AG10803 (cell line): ENCODE measurements at regions not wholly inside any gene's neighbourhood (a gene's known extent, or its start where the extent isn't known, plus 50 kb on each side); places are given as distances from the start of the nearest gene placed in this dataset.

Experiments used
- DNase-seq: peaks from one replicate; pipeline ENCODE4 v3.0.0; 2010; ENCODE audit warnings: low read depth
- H3K4me3 ChIP-seq: 2 replicates; pipeline ENCODE4 v1.5.1; 2011; ENCODE audit warnings: mild to moderate bottlenecking, low read length, control low read depth
- TF ChIP-seq, protein P1 (sequence below): conservative IDR thresholded peaks from 2 replicates; pipeline ENCODE4 v1.5.1; 2011; ENCODE audit warnings: mild to moderate bottlenecking, low read length, control low read depth, inconsistent platforms

DNA sequence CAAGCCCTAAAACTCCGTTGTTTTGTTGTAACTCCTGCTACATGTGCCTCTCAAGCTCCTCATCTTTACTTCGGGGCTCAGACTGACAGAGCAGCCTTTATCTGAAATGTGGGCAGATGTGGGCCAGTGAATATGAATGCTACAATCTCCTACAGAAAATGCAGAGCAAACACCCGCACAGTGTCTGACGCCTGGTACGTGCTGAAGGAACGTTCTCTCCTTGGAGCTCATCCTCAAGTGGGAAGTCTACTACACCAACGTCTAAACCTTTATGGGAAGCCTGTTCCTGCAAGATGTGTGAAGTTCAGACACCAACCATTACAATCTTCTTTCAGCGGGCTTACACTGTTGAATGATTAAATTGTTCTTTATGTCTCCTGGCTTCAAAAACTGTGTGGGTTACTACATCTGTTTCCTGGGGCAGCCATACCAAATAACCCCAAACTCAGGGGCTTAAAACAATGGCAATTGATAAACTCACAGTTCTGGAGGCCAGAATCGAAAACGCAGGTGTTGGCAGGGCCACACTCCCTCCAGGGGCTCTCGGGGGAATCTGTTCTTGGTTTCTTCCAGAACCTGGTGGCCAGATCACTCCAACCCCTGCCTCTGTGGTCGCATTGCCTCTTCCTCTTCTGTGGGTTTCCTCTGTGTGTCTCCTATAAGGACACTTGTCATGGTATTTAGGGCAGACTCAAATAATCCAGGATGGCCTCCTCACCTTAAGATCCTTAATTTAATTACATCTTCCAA, 179.7 kb upstream of the PLXNC1 start:
- no peak overlapping the region for H3K4me3 ChIP-seq
- TF ChIP-seq, protein P1, sequence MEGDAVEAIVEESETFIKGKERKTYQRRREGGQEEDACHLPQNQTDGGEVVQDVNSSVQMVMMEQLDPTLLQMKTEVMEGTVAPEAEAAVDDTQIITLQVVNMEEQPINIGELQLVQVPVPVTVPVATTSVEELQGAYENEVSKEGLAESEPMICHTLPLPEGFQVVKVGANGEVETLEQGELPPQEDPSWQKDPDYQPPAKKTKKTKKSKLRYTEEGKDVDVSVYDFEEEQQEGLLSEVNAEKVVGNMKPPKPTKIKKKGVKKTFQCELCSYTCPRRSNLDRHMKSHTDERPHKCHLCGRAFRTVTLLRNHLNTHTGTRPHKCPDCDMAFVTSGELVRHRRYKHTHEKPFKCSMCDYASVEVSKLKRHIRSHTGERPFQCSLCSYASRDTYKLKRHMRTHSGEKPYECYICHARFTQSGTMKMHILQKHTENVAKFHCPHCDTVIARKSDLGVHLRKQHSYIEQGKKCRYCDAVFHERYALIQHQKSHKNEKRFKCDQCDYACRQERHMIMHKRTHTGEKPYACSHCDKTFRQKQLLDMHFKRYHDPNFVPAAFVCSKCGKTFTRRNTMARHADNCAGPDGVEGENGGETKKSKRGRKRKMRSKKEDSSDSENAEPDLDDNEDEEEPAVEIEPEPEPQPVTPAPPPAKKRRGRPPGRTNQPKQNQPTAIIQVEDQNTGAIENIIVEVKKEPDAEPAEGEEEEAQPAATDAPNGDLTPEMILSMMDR = no peak
- no peak for DNase-seq

DNA sequence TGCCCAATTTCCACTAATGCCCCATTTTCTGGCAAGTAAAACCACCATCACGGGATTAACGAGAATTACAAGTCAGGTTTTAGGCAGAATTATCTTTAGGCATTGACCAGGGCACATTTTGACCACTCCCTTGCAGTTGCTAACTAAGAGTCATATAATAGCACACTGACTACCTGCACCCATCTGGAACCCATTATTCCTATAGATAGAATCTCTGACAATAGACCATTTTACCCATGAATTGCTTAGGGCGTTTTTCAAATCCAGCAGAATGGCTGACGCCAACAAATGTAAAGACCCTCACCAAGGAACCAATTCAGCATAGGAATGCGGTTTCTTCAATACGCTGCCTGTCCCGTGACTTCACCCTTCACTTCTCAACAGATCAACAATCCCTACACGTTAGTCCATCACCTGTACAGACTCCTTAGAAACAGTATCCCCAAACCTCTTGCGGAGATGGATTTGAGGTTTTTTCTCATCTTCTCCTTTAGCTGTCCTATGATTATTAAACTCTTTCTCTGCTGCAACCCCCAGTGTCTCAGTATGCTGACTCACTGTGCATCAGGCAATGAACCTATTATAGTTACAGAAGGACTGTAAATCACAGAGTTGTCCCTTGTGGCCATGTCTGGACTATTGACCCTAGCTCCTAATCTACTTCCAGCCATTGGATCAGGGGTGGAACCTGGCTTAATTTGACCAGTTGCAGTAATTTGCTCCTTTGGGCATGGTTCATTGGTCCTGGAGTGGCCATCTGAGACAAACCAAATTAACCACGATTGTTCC, 177.3 kb upstream of the PLXNC1 start:
- no peak overlapping the region for H3K4me3 ChIP-seq
- no peak for DNase-seq
- TF ChIP-seq, protein P1 = no peak

DNA sequence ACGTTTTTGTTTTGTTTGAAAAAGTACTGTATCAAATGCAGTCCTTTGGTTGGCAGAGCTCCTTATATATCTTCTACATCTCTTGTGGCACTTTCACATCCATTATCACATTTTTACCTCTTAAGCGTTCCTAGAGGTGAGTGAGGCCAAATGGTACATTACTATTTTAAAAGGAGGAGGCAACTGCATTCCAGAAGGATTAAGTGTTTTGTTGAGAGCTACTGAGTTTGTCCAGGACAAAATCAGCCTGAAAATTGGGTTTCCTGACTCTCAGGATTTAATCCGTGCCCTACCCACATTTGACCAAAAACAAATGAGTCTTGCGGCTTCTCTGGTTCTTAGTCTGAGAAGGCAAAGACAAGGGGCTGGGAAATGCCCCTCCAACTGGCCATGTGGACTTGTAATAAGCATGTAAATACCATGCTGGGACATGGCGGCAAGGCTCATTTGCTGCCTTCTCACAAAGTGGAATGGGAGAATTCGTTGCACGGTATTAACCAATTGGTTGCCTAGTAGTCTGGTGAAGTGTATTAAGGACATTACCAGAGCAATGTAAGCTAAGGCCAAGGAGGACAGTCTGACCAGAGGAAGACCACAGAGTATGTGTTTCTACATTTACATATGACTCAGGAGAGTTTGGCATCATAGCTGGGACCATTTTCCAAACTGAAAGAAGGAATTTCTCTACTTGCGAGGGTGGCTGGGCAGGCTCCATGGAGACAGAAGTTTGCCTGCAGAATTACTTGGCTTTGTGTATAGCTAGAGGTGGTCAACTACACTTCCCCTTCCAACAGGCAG, 175.8 kb upstream of the PLXNC1 start:
- no peak overlapping the region for H3K4me3 ChIP-seq
- DNase-seq = peak; percentile 82
- TF ChIP-seq, protein P1 = no peak

DNA sequence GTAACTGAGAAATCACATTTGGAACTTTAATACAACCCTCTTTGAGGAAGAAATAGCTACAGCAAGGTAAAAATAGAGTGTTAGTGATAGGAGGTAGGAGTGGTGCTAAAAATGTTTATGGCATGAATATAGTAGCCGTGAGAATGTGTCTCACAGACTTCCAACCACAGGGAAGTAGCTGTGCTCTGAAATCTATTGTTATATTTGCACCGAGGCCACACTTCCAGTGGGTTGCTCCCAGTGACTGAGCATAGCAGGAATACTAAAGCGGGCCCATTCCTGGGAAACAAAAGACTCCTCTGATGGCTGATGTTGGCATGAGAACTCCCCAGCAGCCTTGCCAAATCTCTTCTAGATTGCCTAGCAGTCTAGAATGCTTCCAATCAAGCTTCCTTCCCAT, 174.1 kb upstream of the PLXNC1 start:
- no peak for DNase-seq
- H3K4me3 ChIP-seq = no peak overlapping the region
- TF ChIP-seq, protein P1 = no peak

DNA sequence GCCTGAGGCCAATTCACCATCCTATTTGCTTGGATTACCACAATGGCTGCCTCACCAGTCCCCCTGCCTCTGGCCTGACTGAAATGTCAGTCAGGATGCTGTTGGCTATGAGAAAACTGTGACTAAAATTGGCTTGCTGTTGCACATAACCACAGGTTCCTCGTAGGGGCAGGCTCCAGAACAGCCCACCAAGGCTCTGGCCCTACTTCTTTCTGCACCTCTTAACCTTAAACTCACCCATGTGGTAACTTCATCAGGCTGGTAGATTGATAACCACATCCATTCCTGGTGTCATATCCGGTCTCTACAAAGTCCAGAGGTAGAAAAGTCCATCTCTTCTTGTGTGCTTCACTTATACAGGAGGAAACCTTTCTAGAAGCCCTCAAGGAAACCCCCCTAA, 172.4 kb upstream of the PLXNC1 start:
- TF ChIP-seq, protein P1 = no peak
- H3K4me3 ChIP-seq = no peak overlapping the region
- no peak for DNase-seq

DNA sequence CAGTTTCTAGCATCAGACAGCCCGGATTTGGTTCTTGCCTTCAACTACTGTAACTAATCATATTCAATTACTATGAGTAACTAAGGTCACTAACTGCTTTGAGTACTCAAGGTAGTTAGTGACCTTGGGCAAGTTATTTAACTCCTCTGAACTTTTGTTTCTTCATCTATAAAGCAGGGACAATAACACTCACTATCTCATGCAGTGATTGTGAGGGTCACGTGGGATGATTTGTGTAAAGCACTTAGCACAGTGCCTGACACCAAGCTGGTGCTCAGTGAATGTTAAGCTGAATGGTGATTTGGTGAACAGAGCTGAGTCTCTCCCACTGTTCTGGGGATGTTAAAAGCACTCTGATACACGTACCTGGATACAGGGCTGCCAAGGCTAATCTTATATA, 171.3 kb upstream of the PLXNC1 start:
- DNase-seq = no peak
- TF ChIP-seq, protein P1 = no peak
- H3K4me3 ChIP-seq = no peak overlapping the region
